ENCODE measurements at regions not wholly inside any gene's neighbourhood (a gene's known extent, or its start where the extent isn't known, plus 50 kb on each side); places are given as distances from the start of the nearest gene placed in this dataset.
"Not testable (repeated sequence)": the region's sequence is repeated elsewhere in the genome, so short reads cannot be mapped to it uniquely, and the experiment has no call there.

DNA sequence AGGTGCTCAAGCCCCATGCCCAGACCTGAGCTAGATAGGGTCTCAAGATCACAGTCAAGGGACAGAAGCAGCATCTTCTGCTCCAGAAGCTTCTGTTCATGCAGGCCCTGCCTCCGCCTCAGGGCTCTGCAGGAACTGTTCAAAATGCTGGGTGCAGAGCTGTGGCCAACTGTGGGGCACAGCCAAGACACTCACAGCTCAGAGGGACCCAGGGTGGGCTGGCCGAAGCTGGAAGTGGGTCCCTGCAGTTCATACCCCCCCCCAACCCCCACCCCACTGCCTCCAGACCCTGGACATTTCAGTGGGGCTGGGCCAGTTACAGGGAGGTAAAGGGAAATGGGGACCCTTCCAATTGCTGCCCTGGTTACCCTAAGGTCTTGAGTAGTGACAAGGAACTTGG is 129.0 kb downstream of the CRYBB2 start:
- ChIA-PET POLR2A (no interaction called here), CTCF (no interaction called here)

DNA sequence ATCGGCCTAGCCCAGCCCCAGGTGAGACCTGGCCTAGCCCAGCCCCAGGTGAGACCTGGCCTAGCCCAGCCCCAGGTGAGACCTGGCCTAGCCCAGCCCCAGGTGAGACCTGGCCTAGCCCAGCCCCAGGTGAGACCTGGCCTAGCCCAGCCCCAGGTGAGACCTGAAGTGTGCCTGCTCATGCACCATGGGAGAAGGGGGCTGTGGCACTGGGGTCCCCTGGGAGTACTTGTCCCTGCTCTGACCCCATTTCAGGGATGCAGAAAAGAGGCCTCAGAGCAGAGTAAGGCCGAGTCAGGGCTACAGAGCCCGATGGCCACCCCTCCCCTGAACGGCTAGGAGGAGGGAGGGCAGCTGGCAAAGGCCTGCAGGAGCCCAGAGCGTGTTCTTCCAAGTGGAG is 129.6 kb downstream of the CRYBB2 start:
- POLR2A ChIA-PET, CTCF ChIA-PET: not testable (repeated sequence)

DNA sequence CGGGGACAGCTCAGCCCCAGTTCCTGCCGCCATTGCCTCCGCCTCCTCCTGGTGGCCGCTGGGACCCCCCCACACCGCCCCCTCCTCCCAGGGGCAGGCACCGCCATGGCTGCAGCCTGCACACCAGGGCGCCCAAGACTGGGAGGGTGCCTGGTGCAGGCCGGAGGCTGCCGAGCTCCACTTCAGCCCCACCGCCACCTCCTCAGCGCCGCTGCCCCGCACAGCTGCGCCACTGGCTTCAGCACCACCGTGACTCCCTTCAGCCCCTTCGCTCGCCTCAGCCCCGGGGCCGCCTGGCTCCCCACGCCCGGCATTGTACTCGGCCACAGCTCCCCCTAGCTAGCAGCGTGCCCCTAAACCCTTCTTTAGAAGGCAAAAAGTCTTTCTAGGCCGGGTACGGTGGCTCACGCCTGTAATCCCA is 131.1 kb downstream of the CRYBB2 start:
- CTCF ChIA-PET = no interaction called here

DNA sequence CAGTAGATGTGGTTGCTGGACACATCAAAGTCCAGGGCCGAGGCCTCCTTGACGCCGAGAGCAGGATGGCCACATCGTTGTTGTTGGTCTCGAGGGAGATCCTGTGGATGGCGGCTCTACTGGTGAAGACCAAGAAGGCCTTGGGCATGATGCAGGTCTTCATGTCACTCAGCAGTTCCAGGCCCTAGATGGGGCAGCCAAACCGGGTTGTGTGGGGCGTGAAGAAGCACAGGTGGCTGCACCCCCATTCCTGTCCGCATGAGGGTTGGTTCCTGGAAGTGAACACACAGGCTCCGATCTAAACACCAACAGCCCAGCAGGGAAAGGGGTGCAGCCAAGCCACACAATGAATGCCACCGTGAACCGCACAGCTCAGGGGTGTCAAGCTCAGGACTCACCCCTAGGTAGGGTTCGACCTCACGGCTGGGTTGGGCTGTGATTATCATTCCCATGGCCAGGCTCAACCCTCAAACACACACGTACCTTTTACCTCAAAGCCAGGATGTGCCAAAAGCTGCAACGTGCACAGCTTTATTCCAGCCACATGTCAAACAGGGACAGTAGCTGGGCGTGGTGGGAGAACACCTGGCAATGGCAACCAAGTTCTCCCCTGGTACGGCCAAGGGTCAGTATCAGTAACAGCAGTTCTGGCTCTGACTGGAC is 132.3 kb downstream of the CRYBB2 start:
- CTCF ChIA-PET = no interaction called here
- POLR2A ChIA-PET = no interaction called here

More for the DNA sequence above, 131.1 kb downstream of the CRYBB2 start:
- POLR2A ChIA-PET = no interaction called here

DNA sequence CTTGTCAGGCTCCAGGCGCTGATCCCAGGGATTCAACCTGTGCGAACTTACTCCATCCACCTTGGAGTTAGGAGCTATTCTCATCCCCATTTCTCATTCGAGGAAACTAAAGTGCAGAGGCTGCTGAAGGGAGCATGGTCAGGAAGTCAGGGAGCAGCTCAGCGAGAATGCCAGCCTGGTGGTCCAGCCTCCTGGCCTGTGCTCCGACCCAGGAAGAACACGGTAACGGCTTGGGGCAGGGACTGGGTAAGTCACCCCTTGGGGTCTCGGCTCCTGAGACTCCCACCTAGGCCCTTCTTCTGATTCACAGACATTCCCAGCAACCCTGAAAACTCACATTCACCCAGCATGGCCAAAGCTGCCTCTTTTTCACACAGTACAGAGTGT is 132.8 kb downstream of the CRYBB2 start:
- ChIA-PET POLR2A (no interaction called here), CTCF (no interaction called here)

DNA sequence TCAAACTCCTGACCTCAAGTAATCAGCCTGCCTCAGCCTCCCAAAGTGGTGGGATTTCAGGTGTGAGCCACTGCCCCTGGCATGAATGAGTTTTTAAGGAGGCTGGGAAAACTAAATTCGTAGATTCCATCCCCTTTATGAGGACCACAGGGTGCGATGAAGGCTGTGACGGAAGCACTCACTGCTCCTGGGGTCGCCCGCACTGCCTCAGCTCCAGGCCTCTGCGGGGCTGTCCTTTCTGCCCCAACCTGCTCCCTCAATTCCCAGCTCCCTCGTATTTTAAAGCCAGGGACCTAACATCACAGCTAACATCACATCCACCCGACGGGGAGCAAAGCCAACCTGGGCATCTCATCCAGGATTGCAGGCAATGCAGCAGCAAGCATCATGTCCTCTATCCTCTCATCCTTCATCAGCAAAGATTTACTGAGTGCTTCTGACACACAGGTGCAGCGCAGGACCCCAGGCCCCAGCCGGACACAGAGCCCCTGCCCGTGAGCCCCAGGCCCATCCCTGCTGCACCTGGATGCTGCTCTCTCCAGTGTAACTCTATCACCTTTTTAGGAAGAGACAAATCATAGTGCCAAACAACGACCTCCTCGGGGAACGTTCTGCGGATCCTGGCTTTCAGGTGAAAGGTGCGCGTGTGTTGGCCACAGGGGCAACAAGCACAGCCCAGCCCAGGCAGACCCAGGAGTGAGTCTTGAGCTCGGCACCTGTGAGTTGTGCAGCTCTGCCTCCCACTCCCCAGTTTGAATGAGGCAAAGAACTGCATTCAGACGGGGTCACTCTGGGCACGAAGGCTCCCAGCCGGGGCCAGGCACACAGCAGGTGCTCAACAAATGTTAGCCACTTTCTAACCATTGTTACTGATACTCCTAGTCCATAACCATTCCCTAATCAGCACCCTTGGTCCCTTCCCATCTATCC is 134.3 kb downstream of the CRYBB2 start:
- ChIA-PET CTCF (no interaction called here), POLR2A (no interaction called here)

DNA sequence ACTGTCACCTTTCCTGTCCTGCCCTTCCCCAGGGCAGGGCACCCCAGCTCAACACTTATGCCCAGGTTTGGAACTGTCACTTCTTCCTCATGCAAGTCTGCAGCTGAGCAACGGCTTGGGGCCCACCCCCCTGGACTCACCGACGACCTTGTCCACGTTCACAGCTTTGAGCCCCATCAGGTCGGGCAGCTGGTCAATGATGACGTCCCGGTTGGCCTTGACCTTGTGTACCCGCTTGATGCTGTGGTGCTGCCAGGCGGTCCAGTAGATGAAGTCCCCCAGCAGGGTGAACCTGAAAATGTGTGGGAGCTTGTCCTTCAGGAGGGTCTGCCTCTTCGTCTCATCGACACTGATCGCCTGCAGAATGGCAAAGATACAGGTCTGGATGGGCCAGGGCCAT is 135.0 kb downstream of the CRYBB2 start:
- POLR2A ChIA-PET = no interaction called here
- CTCF ChIA-PET = no interaction called here

DNA sequence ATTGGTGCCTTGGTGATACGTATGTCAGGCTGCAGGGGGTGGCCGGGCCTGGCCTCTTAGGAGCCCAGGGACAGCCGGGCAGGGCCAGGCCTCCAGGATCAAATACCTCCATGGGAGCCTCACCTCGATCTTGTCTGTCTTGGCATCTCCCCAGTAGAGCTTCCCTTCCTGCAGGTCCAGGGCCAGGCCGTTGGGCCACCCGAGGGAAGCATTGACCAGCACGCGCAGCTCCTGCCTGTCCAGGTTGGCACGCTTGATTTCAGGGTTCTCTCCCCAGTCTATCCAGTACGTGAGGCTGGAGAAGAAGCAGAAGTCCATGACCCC is 137.7 kb downstream of the CRYBB2 start:
- ChIA-PET POLR2A (no interaction called here), CTCF (no interaction called here)

DNA sequence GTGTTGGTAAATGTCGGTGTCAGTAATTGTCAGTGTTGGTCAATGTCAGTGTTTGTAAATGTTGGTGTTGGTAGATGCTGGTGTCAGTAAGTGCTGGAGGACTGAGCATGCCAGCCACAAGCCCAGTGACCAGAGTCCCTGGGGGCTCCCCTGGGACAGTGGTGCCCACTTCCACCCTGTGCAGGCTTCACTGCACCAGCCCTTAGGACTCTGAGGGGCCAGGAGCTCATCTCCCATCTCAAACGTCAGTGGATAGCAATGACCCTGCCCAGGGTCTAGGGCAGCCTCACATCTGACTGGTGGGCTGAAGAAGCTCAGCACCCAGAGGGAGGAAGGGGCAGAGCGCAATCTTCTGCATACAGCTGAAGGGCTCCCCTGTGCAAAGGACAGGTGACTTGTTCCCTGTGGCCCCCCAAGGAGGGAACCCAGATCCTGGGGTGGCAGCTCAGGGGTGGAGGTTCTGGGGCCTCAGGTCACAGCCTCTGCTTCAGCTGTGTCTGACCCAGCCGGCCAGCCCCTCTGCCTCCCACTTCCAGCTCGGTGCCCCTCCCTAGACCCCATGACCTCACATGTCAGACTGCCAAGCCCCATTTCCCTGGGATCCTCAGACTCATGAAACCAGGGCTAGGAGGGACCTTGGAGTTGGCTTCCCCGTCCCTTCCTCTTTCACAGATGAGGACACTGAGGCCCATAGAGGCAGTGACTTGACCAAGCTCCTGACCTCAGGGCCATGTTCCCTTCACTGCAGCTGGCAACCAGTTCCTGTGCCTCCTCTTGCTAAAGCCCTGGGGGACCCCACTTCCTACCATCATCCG is 138.4 kb downstream of the CRYBB2 start:
- CTCF ChIA-PET = no interaction called here
- POLR2A ChIA-PET = interaction anchor here (0.5 kb wide), 1 partner anchor 175 kb away, joined by 3 read pairs; no protein-coding TSS in a partner anchor

DNA sequence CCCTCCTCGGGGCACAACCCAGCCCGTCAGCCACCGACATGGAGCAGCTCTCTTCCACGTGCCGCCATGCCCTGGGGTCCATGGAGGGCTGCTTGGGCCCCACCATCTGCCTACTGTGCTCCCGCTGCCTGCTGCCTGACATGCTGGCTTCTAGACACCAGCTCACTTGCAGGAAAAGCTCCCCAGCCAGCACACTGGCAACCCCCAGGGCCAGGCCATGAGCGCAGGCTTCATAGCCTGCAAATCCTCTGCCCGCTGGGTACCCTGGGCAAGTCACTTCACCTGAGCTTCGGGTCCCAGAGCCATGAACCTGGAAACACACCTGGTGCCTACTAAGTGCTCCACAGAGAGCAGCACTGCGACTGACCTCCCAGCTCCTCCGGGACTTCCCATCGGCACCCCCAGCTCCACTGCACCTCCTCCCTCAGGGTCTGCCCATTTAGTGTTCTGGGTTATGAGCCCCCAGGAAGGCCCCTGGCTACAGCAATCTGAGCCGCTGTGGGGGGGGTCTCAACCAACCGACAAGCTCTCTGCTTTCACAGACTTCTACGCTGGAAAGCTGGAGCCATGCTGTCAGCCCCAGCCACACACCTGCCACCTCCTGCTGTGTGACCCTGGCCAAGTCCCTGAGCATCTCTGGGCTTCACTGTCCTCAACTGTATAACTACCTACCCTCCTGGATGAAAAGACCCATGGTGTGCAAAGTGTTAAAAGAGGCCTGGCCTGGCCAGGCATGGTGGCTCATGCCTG is 139.2 kb downstream of the CRYBB2 start:
- ChIA-PET POLR2A (interaction anchor here (0.5 kb wide), 1 partner anchor 175 kb away, joined by 3 read pairs; no protein-coding TSS in a partner anchor), CTCF (no interaction called here)

DNA sequence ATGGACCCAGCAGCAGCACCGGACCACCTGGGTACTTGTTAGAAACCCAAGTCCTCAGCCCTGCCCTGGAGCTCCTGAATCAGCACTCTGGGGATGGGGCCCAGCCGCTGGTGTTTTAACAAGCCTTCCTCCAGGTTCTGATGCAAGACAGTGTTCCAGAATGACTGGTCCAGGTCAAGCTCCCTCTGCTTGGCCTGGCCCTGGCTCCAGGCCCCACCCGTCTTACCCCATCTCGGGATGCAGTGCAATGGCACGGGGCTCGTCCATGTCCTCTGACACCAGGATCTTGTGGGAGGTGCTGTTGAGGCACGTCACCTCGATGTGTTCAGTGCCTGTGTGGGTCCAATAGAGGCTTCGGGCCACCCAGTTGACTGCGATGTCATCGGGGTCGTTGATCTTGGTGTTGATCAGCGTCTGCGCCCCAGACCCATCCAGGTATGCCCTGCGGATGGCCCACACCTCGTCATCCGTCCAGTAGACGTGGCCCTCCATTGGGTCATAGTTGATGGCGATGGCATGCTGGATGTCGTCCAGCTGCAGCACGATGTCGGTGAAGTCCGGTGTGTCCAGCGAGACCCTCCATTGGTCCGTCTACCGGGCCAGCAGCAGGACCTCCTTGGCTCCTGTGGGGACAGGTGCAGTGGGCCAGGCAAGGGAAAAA is 140.3 kb downstream of the CRYBB2 start:
- ChIA-PET POLR2A (no interaction called here), CTCF (no interaction called here)

DNA sequence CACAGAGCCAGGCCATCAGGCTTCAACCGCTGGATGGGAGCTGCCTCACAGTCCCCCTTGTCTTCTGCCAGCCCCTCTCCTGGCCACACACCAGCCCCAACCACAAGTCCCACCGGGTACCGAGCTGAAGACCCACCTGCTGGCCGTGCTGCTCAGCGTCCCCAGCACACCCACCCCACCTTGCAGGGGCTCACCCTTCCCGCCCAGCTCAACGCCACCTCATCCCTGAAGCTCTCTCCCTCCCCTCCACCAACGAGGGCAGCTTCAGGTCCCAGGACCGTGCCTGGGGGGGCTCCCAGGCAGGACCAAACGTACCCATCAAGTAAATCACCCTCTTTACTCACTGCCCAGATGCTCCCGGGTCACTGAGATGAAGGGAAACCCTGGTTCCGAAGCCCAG is 141.0 kb downstream of the CRYBB2 start:
- POLR2A ChIA-PET = no interaction called here
- CTCF ChIA-PET = no interaction called here

DNA sequence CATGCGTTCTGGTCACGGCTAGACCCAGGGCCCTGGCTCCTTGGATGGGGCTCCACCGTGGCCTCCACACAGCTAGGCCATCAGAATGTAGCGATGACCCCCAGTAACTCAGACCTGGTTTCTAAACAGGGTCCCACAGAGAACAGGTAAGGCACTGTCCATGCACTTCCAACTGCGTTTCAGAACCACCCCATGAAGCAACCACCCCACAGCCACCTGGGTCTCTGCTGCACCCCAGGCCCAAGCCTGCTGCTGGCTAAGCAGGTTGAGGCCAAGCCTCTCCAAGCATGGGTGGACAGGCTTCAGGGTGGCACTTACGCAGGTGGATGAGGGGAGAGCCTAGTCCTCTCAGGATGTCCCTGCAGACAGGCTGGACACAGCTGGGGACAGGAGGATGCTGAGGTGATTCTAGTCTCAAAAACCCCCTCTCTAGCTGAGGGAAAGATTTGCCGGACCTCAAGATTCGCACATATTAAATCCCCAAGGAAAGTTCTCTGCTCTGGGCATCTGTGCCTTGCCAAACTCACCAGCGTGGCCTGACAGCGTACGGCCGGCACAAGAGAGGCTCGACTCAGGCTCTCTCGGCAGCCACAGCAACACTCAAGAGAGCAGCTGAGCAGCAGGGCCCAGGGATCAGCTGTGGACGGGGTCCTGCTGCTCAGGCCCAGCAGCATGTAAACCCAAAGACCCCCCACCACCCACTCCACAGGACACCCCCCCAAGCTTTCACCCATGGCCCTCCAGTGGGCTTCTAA is 141.6 kb downstream of the CRYBB2 start:
- ChIA-PET POLR2A (no interaction called here), CTCF (interaction anchor here (0.5 to 1.7 kb wide), 4 partner anchors 16 to 1096 kb away, joined by 3 to 6 read pairs (median 4); no protein-coding TSS in a partner anchor)

DNA sequence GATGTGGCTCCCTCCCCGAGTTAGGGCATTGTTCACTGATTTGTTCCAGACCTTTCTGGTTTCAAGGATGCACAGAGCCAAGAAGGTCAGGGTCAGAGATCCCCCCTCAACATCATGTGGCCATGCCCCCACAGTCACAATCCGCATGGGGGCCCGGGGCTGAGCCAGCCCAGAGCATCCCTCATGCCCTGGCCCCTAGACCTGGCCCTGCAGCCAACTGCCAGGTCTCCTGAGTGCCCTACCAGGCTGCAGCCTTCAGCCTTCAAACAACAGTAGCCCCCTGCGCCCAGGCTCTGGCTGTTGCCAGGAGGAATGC is 142.4 kb downstream of the CRYBB2 start:
- ChIA-PET POLR2A (no interaction called here), CTCF (interaction anchor here (0.6 to 1.7 kb wide), 4 partner anchors 15 to 743 kb away, joined by 3 to 6 read pairs (median 4); no protein-coding TSS in a partner anchor)

DNA sequence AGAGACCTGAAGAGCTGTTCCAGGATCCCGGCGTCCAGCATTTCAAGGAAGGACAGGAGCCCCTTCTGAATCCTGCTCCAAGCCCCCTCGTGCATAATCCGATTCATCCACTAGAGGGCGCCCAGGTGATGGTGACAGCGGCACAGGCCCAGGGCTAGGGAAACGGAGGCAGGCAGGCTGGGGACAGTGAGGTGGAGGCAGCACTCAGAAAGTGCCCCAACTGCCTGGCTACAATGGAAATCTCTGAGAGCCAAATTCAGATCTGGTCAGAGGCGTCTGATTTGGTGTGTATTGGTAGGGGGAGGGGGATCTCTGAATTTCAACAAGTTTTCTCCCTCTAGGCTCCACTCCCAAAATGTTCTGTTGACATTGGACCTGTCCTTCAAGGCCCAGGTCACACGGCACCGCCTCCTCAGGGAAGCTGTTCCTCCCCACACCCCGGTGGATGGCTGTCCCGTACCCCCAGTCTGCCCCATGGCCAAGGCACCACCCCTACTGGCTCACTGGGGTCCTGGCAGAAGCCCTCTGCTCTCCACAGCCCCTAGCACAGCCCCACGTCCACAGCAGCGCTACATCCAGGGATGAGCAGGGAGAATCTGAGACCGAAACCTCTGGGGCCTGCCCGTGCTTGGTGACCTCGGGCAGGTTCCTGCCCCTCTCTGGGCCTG is 142.9 kb downstream of the CRYBB2 start:
- POLR2A ChIA-PET = no interaction called here
- CTCF ChIA-PET = interaction anchor here (0.6 to 1.7 kb wide), 3 partner anchors 76 to 743 kb away, joined by 3 to 6 read pairs (median 4); no protein-coding TSS in a partner anchor

DNA sequence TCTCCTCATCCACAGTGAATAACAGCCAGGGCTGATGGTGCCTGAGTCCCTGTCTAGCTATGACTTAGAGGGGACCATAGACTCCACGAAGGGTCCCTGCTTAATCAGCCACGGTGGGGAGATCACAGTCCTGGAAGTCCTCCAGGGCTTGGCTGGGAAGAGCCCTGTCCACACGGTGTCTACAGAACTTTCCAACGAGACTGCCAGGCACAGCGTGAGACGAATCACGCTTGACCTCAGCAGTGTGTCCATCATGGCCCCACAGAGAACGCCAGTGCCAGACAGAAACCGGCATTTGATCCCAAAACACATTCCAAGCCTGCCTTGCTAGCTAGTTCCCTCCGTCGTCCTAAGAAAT is 143.4 kb downstream of the CRYBB2 start:
- ChIA-PET POLR2A (no interaction called here), CTCF (interaction anchor here (1.7 kb wide), 1 partner anchor 85 kb away, joined by 6 read pairs; no protein-coding TSS in a partner anchor)

DNA sequence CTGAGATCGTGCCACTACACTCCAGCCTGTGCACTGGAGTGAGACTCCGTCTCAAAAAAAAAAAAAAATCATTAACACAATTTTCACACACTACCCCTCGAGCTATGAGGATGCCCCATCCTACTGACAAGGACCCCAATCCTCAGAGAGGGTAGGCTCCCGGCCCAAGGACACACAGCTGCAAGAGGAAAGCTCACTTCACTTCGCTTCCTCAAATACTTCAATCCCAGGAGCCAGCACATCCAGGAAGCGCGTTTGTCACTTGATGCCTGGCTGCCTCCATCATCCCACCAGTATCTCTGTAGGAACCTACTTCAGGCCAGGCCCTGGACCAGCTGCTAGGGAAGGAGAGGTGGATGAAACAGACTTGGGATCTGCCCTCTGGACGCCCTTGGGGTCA is 144.0 kb downstream of the CRYBB2 start:
- POLR2A ChIA-PET = no interaction called here

DNA sequence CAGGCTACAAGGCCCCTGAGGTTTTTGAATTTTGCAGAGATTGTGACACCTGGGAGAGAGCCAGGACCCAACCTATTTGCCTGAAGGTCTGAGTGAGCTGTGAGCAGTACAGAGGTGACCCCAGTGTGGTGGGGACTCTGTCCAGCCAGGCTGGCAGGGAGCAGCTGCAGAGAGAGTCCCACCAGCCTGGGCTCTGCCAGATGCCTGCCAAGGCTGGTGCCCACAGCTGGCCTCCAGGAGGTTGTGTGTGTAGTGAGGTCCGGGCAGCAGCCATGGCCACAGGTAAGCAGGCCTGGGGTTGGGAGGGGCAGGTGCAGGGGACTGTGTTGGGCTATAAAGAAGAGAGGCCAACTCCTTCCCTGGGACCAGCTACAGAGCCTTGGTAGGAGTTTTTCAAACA is 144.8 kb downstream of the CRYBB2 start:
- ChIA-PET CTCF (no interaction called here), POLR2A (no interaction called here)

More for the DNA sequence above, 144.0 kb downstream of the CRYBB2 start:
- CTCF ChIA-PET = interaction anchor here (0.6 kb wide), 1 partner anchor 148 kb away, joined by 3 read pairs; no protein-coding TSS in a partner anchor
